ENCODE measurements at regions not wholly inside any gene's neighbourhood (a gene's known extent, or its start where the extent isn't known, plus 50 kb on each side); places are given as distances from the start of the nearest gene placed in this dataset.

GRCh38 chrX:13099121-13099520 lies 54.7 kb upstream of the FAM9C start:
- H3K27ac ChIP-seq: no peak overlapping the region
- H3K36me3 ChIP-seq (ENCODE audit: insufficient read depth in 1 of 2, low read depth in 1 of 2): no peaks in the 10 kb centered on the region
- intact Hi-C loops (cut with DNase I): no loop called here
- H3K27me3 ChIP-seq (ENCODE audit: insufficient read depth in 3 of 3, low read length in 2 of 3): no peaks in the 10 kb centered on the region
- DNase-seq (no peak), ATAC-seq (no peak)
- no peak overlapping the region for H3K4me3 ChIP-seq
- peaks cover 4% of the 10 kb centered on the region for H3K4me1 ChIP-seq
- peaks cover 11% of the 10 kb centered on the region for H3K9me3 ChIP-seq
- TF ChIP-seq, protein P1, sequence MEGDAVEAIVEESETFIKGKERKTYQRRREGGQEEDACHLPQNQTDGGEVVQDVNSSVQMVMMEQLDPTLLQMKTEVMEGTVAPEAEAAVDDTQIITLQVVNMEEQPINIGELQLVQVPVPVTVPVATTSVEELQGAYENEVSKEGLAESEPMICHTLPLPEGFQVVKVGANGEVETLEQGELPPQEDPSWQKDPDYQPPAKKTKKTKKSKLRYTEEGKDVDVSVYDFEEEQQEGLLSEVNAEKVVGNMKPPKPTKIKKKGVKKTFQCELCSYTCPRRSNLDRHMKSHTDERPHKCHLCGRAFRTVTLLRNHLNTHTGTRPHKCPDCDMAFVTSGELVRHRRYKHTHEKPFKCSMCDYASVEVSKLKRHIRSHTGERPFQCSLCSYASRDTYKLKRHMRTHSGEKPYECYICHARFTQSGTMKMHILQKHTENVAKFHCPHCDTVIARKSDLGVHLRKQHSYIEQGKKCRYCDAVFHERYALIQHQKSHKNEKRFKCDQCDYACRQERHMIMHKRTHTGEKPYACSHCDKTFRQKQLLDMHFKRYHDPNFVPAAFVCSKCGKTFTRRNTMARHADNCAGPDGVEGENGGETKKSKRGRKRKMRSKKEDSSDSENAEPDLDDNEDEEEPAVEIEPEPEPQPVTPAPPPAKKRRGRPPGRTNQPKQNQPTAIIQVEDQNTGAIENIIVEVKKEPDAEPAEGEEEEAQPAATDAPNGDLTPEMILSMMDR (IDR thresholded peaks at IDR 0.05): no peak

DNA sequence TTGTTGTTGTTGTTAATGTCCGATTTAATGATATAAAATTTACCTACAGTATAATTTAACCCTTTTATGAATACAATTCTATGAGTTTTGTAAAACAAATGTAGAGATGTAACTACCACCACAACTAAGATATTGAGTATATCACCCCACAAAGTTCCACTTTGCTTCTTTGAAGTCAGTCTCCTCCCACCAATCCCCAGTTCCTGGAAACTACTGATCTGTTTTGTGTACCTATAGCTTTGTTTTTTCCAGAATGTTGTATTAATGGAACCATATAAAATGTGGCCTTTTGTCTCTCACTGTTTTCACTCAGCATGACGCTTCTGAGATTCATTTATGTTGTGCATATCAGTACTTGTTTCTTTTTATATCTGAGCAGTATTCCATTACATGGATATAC lies 52.3 kb upstream of the FAM9C start:
- Histone ChIP-seq H3K27ac (no peak overlapping the region), H3K36me3 (ENCODE audit: insufficient read depth in 1 of 2, low read depth in 1 of 2) (no peaks in the 10 kb centered on the region), H3K4me1 (no peaks in the 10 kb centered on the region), H3K27me3 (ENCODE audit: insufficient read depth in 3 of 3, low read length in 2 of 3) (no peaks in the 10 kb centered on the region), H3K4me3 (no peak overlapping the region), H3K9me3 (peaks cover 5% of the 10 kb centered on the region)
- intact Hi-C loops (cut with DNase I): no loop called here
- TF ChIP-seq, protein P1 (IDR thresholded peaks at IDR 0.05): no peak
- ATAC-seq (no peak), DNase-seq (no peak)
- WGBS, 3 donors: 69 to 97% (median 93%) methylated on average over 2 of the region's 2 CpGs

- 29 to 49% (median 48%) methylated on average over 4 of the region's 4 CpGs for WGBS, 3 donors
- intact Hi-C loops (cut with DNase I): no loop called here
- Histone ChIP-seq H3K4me3 (no peak overlapping the region), H3K27ac (no peak overlapping the region), H3K4me1 (no peaks in the 10 kb centered on the region), H3K36me3 (ENCODE audit: insufficient read depth in 1 of 2, low read depth in 1 of 2) (no peaks in the 10 kb centered on the region), H3K27me3 (ENCODE audit: insufficient read depth in 3 of 3, low read length in 2 of 3) (no peaks in the 10 kb centered on the region), H3K9me3 (peaks cover 5% of the 10 kb centered on the region)
- ATAC-seq (no peak), DNase-seq (no peak)
- TF ChIP-seq, protein P1 (IDR thresholded peaks at IDR 0.05): no peak
Measured at GRCh38 chrX:13094828-13095341, 50.5 kb upstream of the FAM9C start.

GRCh38 chrX:13094374-13094773 lies 50.0 kb upstream of the FAM9C start:
- H3K27ac ChIP-seq: no peak overlapping the region
- DNase-seq: no peak
- TF ChIP-seq, protein P1 (IDR thresholded peaks at IDR 0.05): no peak
- no peaks in the 10 kb centered on the region for H3K27me3 ChIP-seq (ENCODE audit: insufficient read depth in 3 of 3, low read length in 2 of 3)
- ATAC-seq: no peak
- H3K36me3 ChIP-seq (ENCODE audit: insufficient read depth in 1 of 2, low read depth in 1 of 2): no peaks in the 10 kb centered on the region
- H3K4me3 ChIP-seq: no peak overlapping the region
- H3K4me1 ChIP-seq: no peaks in the 10 kb centered on the region
- intact Hi-C loops (cut with DNase I): no loop called here
- peaks cover 5% of the 10 kb centered on the region for H3K9me3 ChIP-seq

Measured in psoas muscle (tissue), 7 donors.